K562 (cell line): ENCODE measurements at regions not wholly inside any gene's neighbourhood (a gene's known extent, or its start where the extent isn't known, plus 50 kb on each side); places are given as distances from the start of the nearest gene placed in this dataset.

Source experiments
- ATAC-seq: fragments of 200-7000 bp; cut with Tn5 transposase; 3 replicates; pipeline ENCODE4 v1.9.1; 2020; ENCODE audit warnings: moderate library complexity
- BruUV-seq: library from RNA; stranded (reverse); fragments of 400-500 nt; replicated peaks from 2 replicates; lab custom pipeline; 2021; lab: Mats Ljungman, UMichigan
- CTCF ChIA-PET: fragments of 300-600 bp; formaldehyde crosslinking; extraction: SDS; loops from one replicate; lab custom pipeline; 2021; ENCODE audit warnings: low intra/inter-chr PET ratio; lab: Yijun Ruan, JAX
- POLR2A ChIA-PET: fragments of 300-600, 350-650 bp; sonication (Branson Sonifier 250); formaldehyde crosslinking; extraction: SDS; loops from one replicate; lab custom pipeline; 2021; ENCODE audit warnings: antibody characterized with exemption, inconsistent platforms; lab: Yijun Ruan, JAX
- DNase-seq, 4 experiments: peaks; one replicate each; pipeline versions ENCODE4 v3.0.0 to v3.0.0-alpha.2; 2011 to 2018; ENCODE audit warnings: low spot score in 3 of 4, mixed read lengths in 3 of 4; ENCODE audit errors: extremely low read depth in 1 of 4
- FAIRE-seq: peaks from 2 replicates; lab custom pipeline; 2011; peaks lifted over from hg19 to GRCh38; lab: Jason Lieb, UNC
- H2AFZ ChIP-seq: 2 replicates; pipeline ENCODE4 v1.6.0; 2011; ENCODE audit warnings: low read depth, low read length, control low read depth, inconsistent platforms
- H3K27ac ChIP-seq: fragments of 200-600 bp; 3 replicates; pipeline ENCODE4 v1.8.0; 2011; ENCODE audit warnings: low read depth, mild to moderate bottlenecking, control low read depth, inconsistent platforms, low read length, moderate library complexity, mixed read lengths; ENCODE audit errors: extremely low read depth
- H3K27me3 ChIP-seq, 2 experiments: fragments of 300-600 bp in 1 of 2; 2 replicates in 1 of 2; 3 replicates in 1 of 2; pipeline versions ENCODE4 v1.6.0 to v1.8.0; 2011; ENCODE audit warnings: inconsistent platforms in 2 of 2, low read length in 2 of 2, mild to moderate bottlenecking in 1 of 2, mixed read lengths in 1 of 2, moderate library complexity in 1 of 2; ENCODE audit not compliant: control insufficient read depth in 2 of 2, insufficient read depth in 2 of 2
- H3K36me3 ChIP-seq: fragments of 300-600 bp; 3 replicates; pipeline ENCODE4 v1.8.0; 2011; ENCODE audit warnings: mild to moderate bottlenecking, low read length, inconsistent platforms; ENCODE audit not compliant: control insufficient read depth, insufficient read depth
- H3K4me1 ChIP-seq, 2 experiments: fragments of 200-600 bp in 1 of 2; replicated peaks in 1 of 2; 2 replicates in 1 of 2; 3 replicates in 1 of 2; pipeline versions ENCODE4 v1.5.1 to v1.8.0; 2011; ENCODE audit warnings: inconsistent platforms in 2 of 2, low read length in 2 of 2, mild to moderate bottlenecking in 1 of 2, mixed read lengths in 1 of 2, moderate library complexity in 1 of 2; ENCODE audit not compliant: control insufficient read depth in 2 of 2, insufficient read depth in 2 of 2
- H3K4me2 ChIP-seq: 2 replicates; pipeline ENCODE4 v1.6.1; 2011; ENCODE audit warnings: low read length, control low read depth, inconsistent platforms, mixed read lengths; ENCODE audit not compliant: insufficient read depth
- H3K4me3 ChIP-seq: fragments of 200-600 bp; sonication (generic), shearing (Covaris generic); 2 replicates; pipeline ENCODE4 v1.5.1; 2016; ENCODE audit warnings: control low read depth, inconsistent platforms
- H3K79me2 ChIP-seq: fragments of 200-600 bp; 3 replicates; pipeline ENCODE4 v1.8.0; 2011; ENCODE audit warnings: low read length, inconsistent platforms; ENCODE audit not compliant: control insufficient read depth, insufficient read depth
- H3K9ac ChIP-seq, 2 experiments: 2 replicates each; pipeline versions ENCODE4 v1.6.0 to v1.6.1; 2011; ENCODE audit warnings: low read depth in 2 of 2, low read length in 2 of 2, control low read depth in 1 of 2, inconsistent platforms in 1 of 2, mild to moderate bottlenecking in 1 of 2, mixed read lengths in 1 of 2; ENCODE audit not compliant: insufficient read depth in 1 of 2
- H3K9me1 ChIP-seq: one replicate; pipeline ENCODE4 v1.6.0; 2011; ENCODE audit warnings: inconsistent platforms, mild to moderate bottlenecking, low read length, moderate library complexity; ENCODE audit not compliant: control insufficient read depth, insufficient read depth
- H3K9me3 ChIP-seq: replicated peaks from 2 replicates; pipeline ENCODE4 v1.5.1; 2011; ENCODE audit warnings: low read depth, low read length, inconsistent platforms; ENCODE audit not compliant: control insufficient read depth, insufficient read depth
- H4K20me1 ChIP-seq: replicated peaks from 2 replicates; pipeline ENCODE4 v1.6.1; 2011; ENCODE audit warnings: low read length, inconsistent platforms, mixed read lengths; ENCODE audit not compliant: control insufficient read depth, insufficient read depth
- DIDO1 ChIP-seq: fragments of 450-650 bp; IDR thresholded peaks from 2 replicates; pipeline ENCODE4 v1.6.1; 2016; ENCODE audit warnings: low read depth, missing biosample characterization, missing genetic modification characterization
- PRDM10 ChIP-seq: fragments of 450-650 bp; IDR thresholded peaks from 2 replicates; pipeline ENCODE4 v1.6.1; 2018; ENCODE audit not compliant: partially characterized antibody
- PTTG1 ChIP-seq: fragments of 450-650 bp; IDR thresholded peaks from 2 replicates; pipeline ENCODE4 v1.6.1; 2016; ENCODE audit warnings: low read depth, mild to moderate bottlenecking, missing genetic modification characterization, missing compliant biosample characterization
- REST ChIP-seq, 2 experiments: fragments of 450-650 bp; formaldehyde crosslinking in 1 of 2; IDR thresholded peaks; 2 replicates each; pipeline versions ENCODE4 v1.4.0 to v1.6.1; 2014 to 2020; ENCODE audit warnings: mild to moderate bottlenecking in 2 of 2, borderline replicate concordance in 1 of 2, low read depth in 1 of 2
- TAF9B ChIP-seq: fragments of 450-650 bp; IDR thresholded peaks from 2 replicates; pipeline ENCODE4 v1.6.1; 2018; ENCODE audit warnings: mild to moderate bottlenecking; ENCODE audit not compliant: partially characterized antibody
- TCF15 ChIP-seq: fragments of 250-450 bp; sonication (Bioruptor Pico); IDR thresholded peaks from 2 replicates; pipeline ENCODE4 v1.8.0; 2022; ENCODE audit warnings: moderate library complexity, mild to moderate bottlenecking, inconsistent platforms
- USF1 ChIP-seq: sonication (generic); formaldehyde crosslinking; IDR thresholded peaks from 2 replicates; pipeline ENCODE4 v1.9.0; 2022; ENCODE audit warnings: mild to moderate bottlenecking, missing genetic modification reagents
- WGBS: fragments of 100-300 bp; shearing (Covaris generic); methylation state at CpG from one replicate; pipeline ENCODE4 v1.1.6; 2016; ENCODE audit warnings: low coverage, mixed read lengths; ENCODE audit not compliant: insufficient coverage; ENCODE audit errors: missing lambda C conversion rate; 5-methylcytosine and 5-hydroxymethylcytosine counted together
- in situ Hi-C: fragments of 300-500 bp; cut with MboI; formaldehyde crosslinking; loops from 4 replicates; pipeline ENCODE4 v1.15.0; 2018; ENCODE audit warnings: inconsistent platforms, mixed read lengths
- intact Hi-C: fragments of 100-400 bp; cut with micrococcal nuclease; formaldehyde crosslinking; loops from 2 replicates; pipeline ENCODE4 v1.14.2; 2022

GRCh38 chr6:56378507-56378906 is 131.1 kb upstream of the COL21A1 start (continued):
- TF ChIP-seq REST (IDR thresholded peaks at IDR 0.05; ENCODE audit: borderline replicate concordance) = no peak
- no peak for TF ChIP-seq REST (CRISPR knock-in tag; IDR thresholded peaks at IDR 0.05; ENCODE audit: low read depth)
- TF ChIP-seq, all 486 proteins: peak for 0

GRCh38 chr6:56377295-56377694 is 129.9 kb upstream of the COL21A1 start:
- ChIA-PET POLR2A (interaction anchor here (0.6 to 1.1 kb wide), 3 partner anchors 42 to 1945 kb away, joined by 3 read pairs; no protein-coding TSS in a partner anchor), CTCF (no interaction called here)
- Histone ChIP-seq H3K9ac (no peak overlapping the region), H3K9me3 (no peaks in the 10 kb centered on the region), H3K27ac (no peak overlapping the region), H4K20me1 (no peaks in the 10 kb centered on the region), H3K9me1 (no peaks in the 10 kb centered on the region), H3K36me3 (no peaks in the 10 kb centered on the region), H3K27me3 (peaks cover 0 to 5% of the 10 kb centered on the region in 2 experiments; a peak in 1 of 5 replicates), H3K4me1 (no peaks in the 10 kb centered on the region; a peak in 2 of 5 replicates), H3K79me2 (no peaks in the 10 kb centered on the region), H3K4me3 (no peak overlapping the region), H2AFZ (no peak overlapping the region), H3K4me2 (no peak overlapping the region)
- DNase-seq (no peak), FAIRE-seq (no peak), ATAC-seq (no peak)
- in situ Hi-C loops (no loop called here), intact Hi-C loops (no loop called here)
- 8% methylated on average over 1 of the region's 2 CpGs for WGBS
- no TSS peak for BruUV-seq
- no peak for TF ChIP-seq TAF9B
- TF ChIP-seq PRDM10 = no peak
- no peak for TF ChIP-seq USF1 (CRISPR knock-in tag)
- TF ChIP-seq TCF15 (CRISPR knock-in tag) = no peak
- TF ChIP-seq PTTG1 (tag) = no peak
- no peak for TF ChIP-seq DIDO1 (tag)
